CD4-positive, alpha-beta T cell treated with Interleukin-21 for 1 hour (primary cell): ENCODE measurements at regions not wholly inside any gene's neighbourhood (a gene's known extent, or its start where the extent isn't known, plus 50 kb on each side); places are given as distances from the start of the nearest gene placed in this dataset.
"Not testable (repeated sequence)": the region's sequence is repeated elsewhere in the genome, so short reads cannot be mapped to it uniquely, and the experiment has no call there.

Experiments
- DNase-seq: peaks from one replicate; pipeline ENCODE4 v3.0.0-alpha.2; 2020

DNA sequence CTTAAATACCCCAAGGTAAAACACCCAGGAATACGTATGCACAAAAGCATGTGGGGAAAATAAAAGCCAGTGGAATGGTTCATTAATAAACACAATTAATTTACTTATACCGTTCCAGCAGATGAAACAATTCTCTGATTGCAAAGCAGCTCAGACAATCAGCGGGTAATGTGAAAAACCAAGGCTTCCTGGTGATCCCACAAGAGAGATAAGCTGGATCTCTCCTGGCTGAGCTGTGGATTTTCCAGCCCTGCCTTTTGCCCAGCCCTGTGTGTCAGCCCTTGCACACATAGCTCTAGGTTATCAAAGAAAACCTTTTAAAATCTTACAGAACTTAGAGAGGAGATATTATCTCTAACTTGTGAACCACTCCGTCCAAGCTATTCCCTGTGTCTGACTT is 1010.7 kb upstream of the AUTS2 start:
- DNase-seq, result no peak

DNA sequence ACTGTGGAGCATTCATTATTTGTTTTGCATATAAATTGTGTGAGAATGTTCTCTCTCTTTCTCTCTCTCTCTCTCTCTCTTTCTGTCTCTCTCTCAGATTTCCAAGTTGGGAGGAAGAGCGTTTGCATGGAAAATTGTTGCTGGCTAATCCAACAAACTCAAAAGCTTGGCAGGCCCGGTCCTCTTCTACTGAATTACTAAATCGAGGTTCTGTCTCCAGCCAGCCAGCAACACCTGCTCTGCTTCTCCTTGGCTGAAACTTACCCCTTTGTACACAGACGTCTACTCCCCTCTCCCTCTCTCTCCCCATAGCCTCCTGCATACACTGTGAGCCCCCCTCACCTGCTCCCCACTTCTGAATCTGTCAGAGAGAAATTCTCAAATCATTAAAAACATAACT is 996.4 kb upstream of the AUTS2 start:
- no peak for DNase-seq

DNA sequence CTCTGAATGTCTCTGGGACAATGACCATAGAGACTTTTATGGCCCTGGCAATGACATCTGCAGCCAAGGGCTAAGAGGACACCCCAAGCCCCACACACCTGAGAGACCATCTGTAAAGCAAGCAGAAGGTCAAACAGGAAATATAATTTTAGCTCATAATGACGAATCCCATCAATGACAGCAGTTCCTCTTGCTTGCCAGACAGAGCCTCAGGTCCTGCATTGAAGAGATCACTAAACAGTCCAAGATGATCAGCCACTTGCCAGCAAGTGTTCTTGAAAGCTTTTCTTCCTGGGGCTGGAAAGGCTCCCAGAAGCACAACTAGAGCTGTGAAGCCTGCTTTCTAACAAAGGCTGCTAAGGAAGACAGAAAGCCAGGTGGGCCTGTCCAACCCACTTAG is 993.7 kb upstream of the AUTS2 start:
- no peak for DNase-seq

DNA sequence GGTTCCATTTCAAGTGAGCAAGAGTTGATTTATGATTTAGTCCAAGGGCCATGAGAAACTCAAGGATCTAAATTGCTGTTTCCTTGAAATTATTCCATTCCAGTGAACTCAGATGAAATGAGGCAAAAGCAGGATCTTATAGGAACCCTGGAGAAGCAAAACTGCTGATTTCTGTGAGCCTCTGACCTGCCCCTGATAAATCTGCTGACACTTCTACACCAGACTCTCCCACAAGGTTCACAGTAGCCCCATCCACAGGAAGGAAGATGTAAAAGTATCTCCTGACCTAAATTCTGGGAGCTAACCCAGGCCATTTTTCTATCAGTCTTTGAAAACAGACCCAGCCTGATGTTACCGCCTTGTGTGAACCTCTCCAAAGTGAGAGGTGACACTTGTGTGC is 987.6 kb upstream of the AUTS2 start:
- DNase-seq, result no peak

DNA sequence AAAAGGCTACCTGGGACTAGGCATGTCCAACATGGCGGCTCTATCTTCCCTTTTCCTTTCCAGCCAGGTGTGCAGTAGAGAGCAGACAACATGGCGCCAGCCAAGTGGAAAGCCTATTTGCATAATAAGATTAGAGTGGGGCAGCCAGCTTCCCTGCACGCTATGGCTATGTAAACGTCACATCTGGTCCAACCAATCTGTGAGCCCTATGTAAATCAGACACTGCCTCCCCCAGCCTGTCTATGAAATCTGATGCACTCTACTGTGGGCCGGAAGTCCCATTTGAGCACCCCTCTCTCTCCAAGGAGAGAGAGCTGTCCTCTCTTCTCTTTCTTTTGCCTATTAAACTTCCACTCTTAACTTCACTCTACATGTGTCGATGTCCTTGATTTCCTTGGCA is 984.9 kb upstream of the AUTS2 start:
- DNase-seq, result no peak

DNA sequence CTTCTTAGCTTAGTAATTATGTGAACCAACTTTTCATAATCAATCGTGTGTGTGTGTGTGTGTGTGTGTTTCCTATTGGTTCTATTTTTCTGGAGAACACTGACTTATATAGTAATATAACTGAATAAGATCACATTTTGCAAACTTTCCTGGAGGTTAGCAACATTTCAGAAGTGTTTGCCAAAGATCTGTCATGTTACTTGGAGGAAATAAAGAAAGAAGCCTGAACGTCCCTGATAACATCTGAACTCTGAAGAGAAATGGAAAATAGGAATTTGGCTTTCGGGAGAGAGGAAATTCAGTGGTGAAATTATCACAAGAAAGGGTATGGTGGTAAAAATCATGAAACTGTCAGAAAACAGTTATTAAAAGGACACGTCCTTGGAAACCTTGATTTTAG is 984.4 kb upstream of the AUTS2 start:
- no peak for DNase-seq

DNA sequence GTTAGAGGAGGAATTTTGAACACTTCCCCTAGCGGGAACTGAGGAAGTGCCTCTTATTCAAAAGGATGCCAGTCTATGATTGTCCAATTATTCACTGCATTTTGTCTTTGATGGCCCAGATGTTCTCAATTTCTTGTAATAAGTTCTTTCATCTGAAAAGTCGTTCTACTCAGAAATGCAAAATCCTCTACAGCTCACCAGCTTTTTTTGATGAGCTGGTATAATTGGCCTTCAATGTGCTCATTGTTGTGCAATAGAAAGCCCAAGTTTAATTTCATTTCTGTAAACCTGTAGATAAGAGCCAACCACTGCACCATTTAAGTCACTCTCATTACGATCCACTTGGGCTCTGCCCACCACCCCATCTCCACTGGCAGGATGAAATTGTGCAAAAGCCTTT is 978.7 kb upstream of the AUTS2 start:
- DNase-seq, result no peak

DNA sequence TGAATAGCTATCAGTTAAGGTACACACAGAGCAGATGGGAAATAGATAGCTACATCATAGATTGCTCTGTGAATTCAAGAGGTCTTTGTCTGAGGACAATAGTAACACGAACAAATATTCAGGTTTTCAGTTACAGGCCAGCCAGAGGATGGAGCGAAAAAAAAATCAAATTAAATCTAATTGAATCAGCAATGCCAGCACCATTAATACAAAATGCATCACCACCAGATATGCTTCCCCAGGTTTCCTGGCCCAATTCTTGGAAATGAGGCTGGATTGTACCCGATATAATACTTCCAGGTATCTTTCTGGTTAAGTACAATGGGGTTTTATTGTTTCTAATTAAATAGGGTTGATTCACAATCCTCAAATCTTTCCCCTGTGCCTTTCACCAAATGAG is 975.8 kb upstream of the AUTS2 start:
- DNase-seq, result no peak

DNA sequence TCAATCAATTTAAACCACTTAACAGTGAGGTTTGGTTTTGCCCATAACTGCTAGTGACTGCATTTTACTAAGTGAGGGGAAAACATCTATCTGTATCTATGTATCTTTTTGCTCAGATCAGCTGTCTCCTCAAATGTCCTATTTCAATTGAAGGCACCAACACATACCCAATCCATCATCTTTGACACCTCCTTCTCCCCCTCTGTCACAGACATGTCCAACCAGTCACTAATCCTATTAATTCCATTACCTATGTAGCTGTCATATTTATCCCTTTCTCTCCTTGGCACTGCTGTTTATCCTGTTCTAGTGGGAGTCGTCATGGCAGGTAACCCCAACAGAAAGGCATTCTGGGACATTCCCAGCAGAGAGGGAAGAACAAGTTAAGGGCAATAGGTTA is 975.2 kb upstream of the AUTS2 start:
- no peak for DNase-seq

DNA sequence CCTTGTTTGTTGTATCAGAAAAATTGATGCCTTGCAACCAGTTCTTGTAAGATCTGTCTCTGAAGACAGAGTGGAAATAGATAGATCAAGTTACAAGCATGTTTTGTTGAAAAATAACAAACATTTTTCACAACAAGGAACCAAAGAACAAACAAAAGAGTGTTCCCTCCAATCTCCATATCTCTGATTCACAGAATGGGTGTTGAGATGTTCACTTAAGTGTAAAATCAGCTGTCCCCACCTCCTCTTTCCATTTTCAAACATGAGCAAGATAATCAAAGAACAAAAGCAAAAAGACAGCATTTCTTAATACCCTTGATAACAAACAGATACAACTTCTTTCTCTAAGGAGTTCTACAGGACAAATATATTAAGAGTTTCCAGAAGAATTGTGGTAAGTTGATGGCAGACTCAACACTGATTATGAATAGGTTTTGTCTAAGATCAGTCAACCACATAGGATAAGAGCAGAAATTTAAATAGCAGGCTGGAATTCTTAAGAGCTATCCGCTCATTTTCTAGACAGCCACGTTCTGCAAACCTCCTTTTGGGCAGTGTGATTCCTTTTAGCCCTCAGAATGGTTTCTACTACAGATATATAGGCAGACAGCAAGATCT is 970.9 kb upstream of the AUTS2 start:
- DNase-seq, result no peak

DNA sequence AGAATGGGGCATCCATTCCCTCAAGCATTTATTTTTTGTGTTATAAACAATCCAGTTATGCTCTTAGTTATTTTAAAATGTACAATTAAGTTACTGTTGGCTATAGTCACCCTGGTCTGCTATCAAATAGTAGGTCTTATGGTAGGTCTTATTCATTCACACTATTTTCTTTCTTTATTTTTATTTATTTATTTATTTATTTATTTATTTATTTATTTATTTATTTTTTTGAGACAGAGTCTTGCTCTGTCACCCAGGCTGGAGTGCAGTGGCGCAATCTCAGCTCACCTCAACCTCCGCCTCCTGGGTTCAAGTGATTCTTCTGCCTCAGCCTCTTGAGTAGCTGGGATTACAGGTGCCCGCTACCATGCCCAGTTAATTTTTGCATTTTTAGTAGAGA is 967.4 kb upstream of the AUTS2 start:
- DNase-seq, result not testable (repeated sequence)

DNA sequence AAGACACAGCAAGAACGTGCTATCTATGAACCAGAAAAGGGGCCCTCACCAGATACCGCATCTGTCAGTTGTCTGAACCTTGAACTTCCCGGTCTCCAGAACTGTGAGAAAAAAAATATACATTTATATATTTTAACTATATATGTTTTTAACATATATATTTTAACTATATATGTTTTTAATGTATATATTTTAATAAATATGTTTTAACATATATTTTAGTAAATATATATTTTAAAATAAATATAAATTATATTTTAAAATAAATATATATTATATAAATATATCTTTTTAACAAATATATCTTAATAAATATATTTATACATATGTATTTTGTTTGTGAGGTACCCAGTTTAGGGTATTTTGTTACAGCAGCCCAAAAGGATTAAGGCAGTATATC is 958.2 kb upstream of the AUTS2 start:
- no peak for DNase-seq

DNA sequence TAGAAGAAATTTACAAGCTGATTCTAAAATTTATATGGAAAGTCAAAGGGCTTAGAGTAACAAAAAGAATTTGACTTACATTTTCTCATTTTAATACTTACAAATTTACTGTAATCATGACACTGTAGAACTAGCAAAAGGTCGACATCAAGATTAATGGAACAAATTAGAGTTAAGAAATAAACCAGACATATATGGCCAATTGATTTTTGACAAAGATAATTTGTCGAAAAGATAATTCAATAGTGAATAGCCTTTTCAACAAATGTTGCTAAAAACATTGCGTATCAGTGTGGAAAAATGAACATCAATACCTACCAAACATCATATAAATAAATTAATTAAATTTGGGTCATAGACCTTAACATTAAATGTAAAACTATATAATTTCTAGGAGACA is 955.5 kb upstream of the AUTS2 start:
- DNase-seq, result no peak

DNA sequence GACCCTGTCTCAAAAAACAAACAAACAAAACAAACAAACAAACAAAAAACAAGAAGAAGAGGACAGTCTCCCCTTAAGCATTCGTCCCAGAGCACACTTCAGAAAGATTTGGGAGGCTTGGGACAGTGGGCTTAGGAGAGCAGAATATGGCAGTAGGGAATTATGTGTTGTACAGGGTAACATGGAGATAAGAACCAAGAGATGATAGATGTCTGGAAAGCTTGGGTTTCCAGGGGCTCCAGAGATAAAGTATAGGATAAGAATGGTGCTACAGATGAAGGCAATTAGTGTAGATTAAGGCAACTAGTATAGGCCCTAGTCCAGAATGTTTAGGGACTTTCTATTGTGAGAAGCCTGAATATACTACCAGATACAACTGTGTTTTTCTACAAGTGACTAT is 934.9 kb upstream of the AUTS2 start:
- no peak for DNase-seq

DNA sequence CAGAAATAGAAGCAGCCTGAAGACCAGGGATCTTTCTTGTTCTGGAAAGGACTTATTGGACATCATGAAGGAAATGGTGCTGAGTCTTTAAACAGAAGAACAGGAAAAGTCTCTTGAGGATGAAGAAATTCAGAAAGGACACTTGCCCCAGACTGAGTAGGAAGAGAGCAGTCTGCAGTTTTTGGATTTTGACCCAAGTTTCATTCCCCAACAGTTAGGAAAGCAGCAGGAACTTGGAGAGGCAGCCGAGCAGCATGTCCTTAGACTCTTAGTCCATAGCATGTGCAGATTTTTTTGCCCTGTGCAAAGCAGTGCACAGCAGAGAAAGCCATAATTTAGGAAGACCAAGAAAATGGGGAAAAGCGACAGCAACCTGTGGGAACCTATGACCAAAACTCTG is 927.2 kb upstream of the AUTS2 start:
- DNase-seq, result no peak

DNA sequence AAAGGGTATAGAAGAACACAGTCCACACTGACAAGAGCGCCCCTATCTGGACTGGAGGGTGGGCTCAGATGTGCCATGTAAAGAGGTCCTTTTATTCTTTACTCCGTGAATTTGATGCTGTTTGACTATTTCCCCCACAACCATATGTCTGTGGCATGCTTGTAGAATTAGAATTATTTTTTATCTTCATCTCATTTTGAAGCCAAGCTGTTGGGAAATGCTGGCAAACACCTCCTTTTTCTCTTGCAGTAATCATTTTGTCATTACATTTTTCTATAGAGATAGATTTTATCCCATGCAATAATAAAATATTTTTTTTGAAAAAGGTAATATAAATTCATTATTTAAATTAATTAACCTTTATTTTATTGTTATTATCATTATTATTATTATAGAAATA is 926.6 kb upstream of the AUTS2 start:
- no peak for DNase-seq

DNA sequence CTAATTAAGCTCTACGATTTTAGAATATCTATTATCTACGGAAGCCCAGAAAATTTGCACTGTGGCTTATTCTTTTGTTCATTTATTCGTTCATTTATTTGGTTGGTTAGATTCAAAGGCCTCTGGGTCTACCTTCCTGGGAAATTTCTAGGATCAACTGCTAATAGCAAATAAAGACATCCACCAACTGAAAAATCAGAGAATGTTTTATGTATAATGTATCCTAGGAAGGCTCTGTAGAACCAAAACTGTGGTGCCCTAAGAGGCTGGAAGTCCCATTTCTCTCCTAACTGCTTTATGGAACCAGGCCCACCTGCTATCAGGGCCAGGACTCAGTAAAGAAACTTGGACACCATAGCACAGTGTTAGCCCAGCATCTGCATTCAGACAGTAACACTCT is 923.4 kb upstream of the AUTS2 start:
- no peak for DNase-seq

DNA sequence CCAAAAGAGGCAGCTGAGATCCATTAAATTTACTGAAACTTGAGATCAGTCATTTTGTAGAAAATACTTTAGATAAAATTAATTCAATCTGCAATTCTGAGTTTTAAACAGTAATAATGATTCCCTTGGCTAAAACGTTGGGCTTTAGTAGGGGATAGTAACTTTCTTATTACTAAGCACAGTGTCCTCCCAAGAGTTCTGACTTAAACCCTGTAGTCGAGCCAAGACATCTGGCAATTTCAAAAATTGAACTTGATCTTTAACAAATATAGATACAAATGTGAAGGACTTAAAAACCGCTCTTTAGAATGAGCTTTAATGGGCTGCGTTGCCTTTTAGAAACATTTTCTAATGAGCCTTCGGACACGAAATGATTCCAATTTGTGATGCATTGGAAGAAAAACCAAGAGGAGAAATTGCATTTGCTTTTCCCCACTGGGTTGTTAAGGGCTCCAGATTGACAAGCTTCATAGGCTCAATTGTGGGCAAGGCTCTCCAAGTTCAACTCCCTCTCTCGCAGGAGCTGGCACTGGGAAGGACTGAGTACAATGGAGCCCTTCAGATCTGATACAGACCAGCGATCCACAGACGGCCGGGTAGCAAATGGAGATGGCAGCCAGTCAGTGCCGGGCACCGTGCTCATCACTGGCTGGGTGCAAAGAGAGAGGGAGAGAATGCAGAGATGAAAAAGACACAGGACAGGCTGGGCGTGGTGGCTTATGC is 921.3 kb upstream of the AUTS2 start:
- no peak for DNase-seq

DNA sequence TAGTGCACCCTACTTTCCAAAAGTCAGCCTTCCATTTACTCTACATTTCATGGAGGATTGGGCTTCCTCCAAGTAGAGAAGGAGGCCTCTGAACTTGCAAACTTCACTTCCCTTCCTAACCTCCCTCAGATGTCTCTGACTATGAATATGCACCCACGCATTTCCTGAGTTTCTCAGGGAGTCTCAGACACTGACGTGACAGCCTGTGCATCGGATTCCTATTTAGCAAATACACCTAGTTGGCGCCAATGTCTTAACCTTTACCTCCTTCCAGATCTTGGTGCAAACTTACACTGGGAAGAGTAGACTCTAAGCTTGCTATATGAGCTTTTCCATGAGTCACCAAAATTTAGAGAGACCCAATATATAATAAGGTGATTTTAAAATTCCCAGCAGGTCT is 920.1 kb upstream of the AUTS2 start:
- no peak for DNase-seq

DNA sequence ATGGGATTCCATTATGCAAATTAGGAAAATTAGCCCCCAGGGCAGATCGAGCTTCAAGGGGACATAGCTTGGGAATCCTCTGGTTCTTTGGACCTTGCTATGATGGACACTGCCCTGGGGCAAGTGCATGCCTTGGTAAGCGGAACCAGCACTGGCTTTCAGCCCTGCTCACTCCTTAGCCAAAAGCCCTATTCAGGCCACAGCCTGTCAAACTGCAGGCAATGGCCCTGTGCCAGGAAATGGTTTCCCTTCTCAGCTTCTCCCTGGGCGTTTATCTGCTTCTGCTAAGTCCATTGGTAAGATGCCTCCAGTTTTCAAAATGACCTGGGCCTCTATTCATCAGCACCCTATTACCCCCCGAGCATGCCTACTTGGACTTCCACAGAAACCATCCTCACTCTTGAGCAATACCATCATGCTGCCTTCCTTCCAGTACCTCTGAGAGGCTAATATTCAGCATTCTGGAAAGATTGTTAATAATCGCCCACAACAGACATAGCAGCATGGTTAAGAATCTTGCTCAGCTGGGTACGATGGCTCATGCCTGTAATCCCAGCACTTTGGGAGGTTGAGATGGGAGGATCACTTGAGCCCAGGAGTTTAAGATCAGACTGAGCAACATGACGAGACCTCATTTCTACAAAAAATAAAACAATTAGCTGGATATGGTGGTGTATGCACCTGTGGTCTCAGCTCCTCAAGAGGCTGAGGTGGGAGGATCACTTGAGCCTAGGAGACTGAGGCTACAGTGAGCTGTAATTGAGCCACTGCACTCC is 918.6 kb upstream of the AUTS2 start:
- no peak for DNase-seq

DNA sequence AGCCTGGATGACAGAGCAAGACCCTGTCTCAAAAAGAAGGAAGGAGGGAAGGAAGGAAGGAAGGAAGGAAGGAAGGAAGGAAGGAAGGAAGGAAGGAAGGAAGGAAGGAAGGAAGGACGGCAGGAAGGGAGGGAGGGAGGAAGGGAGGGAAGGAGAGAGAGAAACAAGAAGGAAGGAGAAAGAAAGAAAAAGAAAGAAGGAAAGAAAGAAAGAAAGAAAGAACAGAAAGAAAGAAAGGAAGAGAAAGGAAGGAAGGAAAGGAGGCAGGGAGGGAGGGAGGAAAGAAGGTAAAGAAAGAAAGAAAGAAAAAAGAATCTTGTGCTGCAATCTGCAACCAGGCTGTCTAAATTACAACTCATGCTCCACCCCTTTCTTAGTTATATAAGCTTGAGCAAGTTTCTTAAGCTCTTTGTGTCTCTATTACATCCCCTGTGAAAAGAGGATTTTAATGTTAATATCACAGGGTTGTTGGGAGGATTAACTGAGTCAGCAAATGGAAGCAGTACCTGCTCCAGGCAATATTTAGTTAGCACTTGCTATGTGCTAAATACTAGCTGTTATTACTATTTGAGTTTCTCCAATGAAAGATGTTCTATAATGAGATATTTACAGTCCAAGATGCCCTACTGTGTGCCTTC is 917.9 kb upstream of the AUTS2 start:
- no peak for DNase-seq

DNA sequence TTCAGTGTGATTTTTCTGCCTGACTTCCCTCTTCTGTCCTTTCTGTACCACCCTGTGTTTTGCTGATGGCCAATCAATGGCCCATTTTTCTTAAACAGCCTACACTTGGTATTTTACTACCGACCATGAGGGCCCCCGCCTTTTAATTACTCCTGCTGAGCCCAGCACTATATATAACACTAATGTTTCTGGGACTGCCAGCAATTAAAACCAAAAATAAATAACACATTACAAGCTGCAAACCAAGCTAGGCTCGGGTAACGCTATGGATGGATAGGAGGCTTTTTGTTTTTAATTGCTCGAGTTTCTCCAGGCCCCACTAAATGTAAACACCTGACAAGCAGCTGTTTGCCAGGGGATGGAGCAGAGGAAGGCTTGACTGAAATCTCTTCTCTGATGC is 915.4 kb upstream of the AUTS2 start:
- no peak for DNase-seq

DNA sequence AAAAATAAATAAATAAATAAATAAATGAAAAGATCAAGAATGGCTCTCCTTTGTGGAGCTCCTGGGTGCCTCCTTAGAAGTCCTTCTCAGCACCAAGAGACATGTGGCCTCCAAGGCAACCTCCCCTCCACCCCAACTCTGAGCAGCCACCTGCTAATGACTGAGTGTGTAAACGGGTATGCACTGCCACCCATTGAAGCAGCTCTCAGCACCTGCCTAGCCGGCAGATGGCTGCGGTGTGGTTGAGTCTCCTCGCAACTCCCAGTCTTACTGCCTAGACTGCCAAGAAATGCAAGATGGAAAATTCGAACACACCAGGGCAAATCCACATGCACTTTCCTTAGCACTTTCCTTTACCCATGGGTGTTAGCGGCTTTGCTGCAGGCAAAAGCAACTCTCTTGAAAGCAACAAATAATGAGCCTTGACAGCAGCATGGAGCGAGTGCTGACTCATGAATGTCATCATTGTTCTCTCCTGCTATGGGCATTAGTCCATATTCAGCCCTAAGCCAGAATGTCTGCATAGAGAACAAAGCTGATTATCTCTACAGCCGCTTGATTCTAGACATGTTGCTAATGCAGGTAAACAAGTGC is 913.9 kb upstream of the AUTS2 start:
- DNase-seq, result no peak

DNA sequence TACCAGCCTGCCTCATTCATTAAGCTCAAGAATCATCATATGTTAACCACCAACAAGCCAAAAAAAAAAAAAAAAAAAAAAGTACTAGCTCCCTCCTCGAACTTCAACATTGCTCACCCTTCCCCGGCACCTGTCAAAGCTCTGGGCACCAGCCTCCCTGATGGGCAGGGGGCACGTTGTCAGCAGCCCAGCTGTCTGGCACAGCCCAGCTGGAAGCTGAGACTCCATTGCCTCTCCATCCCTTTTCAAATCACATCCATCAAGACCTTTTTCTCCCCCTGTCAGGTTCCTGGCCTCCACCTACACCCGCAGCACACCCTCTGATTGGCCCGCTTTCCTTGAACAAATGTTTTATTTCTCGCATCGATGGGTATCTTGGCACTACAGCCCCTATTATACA is 913.3 kb upstream of the AUTS2 start:
- no peak for DNase-seq
